ENCODE measurements at regions not wholly inside any gene's neighbourhood (a gene's known extent, or its start where the extent isn't known, plus 50 kb on each side); places are given as distances from the start of the nearest gene placed in this dataset.

GRCh38 chr5:68441309-68442073, 225.9 kb downstream of the PIK3R1 start:
- DNase-seq: no peak
- POLR2A ChIA-PET: interaction anchor here (0.5 to 0.6 kb wide), 2 partner anchors 10 to 243 kb away, joined by 3 to 5 read pairs; no protein-coding TSS in a partner anchor
- Mint-ChIP-seq H3K9me3 (ENCODE audit: insufficient read depth) (no peaks in the 10 kb centered on the region), H3K27ac (no peak overlapping the region), H3K27me3 (no peaks in the 10 kb centered on the region), H3K4me1 (no peaks in the 10 kb centered on the region), H3K4me3 (no peak overlapping the region)
- Histone ChIP-seq H3K9me3 (ENCODE audit: control extremely low read depth in 1 of 3, control insufficient read depth in 2 of 3, insufficient read depth in 1 of 3, low read length in 2 of 3) (no peaks in the 10 kb centered on the region), H3K4me2 (replicated peaks; ENCODE audit: low read depth, low read length, poor library complexity, severe bottlenecking) (no peak overlapping the region), H3K36me3 (replicated peaks in 1 of 2; ENCODE audit: control extremely low read depth in 1 of 2, control insufficient read depth in 1 of 2, extremely low read depth in 1 of 2, insufficient read depth in 2 of 2, low read length in 1 of 2) (no peaks in the 10 kb centered on the region), H4K20me1 (ENCODE audit: control insufficient read depth, insufficient read depth, low read length, poor library complexity, severe bottlenecking) (no peaks in the 10 kb centered on the region), H3K27ac (ENCODE audit: low read length in 2 of 2) (no peak overlapping the region), H3K4me1 (ENCODE audit: control insufficient read depth in 2 of 2, insufficient read depth in 2 of 2, low read length in 2 of 2) (no peaks in the 10 kb centered on the region), H3K27me3 (replicated peaks in 1 of 4; ENCODE audit: control extremely low read depth in 1 of 4, control insufficient read depth in 3 of 4, insufficient read depth in 4 of 4, low read length in 3 of 4) (no peaks in the 10 kb centered on the region), H3K9ac (ENCODE audit: low read length) (no peak overlapping the region), H3K79me2 (ENCODE audit: control insufficient read depth, insufficient read depth, low read length) (no peaks in the 10 kb centered on the region), H2AFZ (ENCODE audit: insufficient read depth, low read depth, low read length, poor library complexity, severe bottlenecking) (no peak overlapping the region), H3K4me3 (ENCODE audit: control extremely low read depth in 1 of 5, extremely low read depth in 1 of 5, insufficient read depth in 1 of 5, low read depth in 2 of 5, low read length in 4 of 5) (no peak overlapping the region)
- CTCF ChIA-PET: interaction anchor here (0.6 to 1.5 kb wide), 3 partner anchors 16 to 1195 kb away, joined by 3 read pairs; no protein-coding TSS in a partner anchor
- TF ChIP-seq CTCF (IDR thresholded peaks at IDR 0.05) (no peak), EZH2 (IDR thresholded peaks at IDR 0.05; ENCODE audit: borderline replicate concordance, insufficient read depth, low read depth, low read length, poor library complexity, severe bottlenecking) (no peak)
- no peak for ATAC-seq (ENCODE audit: low read depth)
- intact Hi-C loops (cut with micrococcal nuclease): no loop called here
- 84% methylated on average over 5 of the region's 5 CpGs for WGBS (ENCODE audit: insufficient coverage)

DNA sequence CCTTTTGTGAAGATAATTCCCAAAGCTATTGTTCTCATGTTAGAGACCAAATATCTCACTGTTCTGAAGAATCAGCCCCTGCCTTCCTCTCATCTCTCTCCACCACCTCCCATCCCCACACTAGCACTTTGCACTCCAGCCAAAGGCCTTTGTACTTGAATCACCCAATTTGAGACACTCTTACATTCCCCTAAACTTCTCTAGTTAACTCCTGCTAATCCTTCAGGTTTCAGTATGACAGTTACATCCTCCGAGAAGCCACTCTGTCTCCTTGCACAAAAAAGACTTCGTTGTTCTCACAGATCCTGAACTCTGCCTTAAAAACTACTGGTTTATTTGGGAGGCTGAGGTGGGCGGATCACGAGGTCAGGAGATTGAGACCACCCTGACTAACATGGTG, 227.5 kb downstream of the PIK3R1 start:
- no peaks in the 10 kb centered on the region for H3K4me1 ChIP-seq (ENCODE audit: control insufficient read depth in 2 of 2, insufficient read depth in 2 of 2, low read length in 2 of 2)
- ChIA-PET POLR2A (no interaction called here), CTCF (no interaction called here)
- H3K79me2 ChIP-seq (ENCODE audit: control insufficient read depth, insufficient read depth, low read length): no peaks in the 10 kb centered on the region
- ATAC-seq (ENCODE audit: low read depth) (no peak), DNase-seq (no peak)
- TF ChIP-seq EZH2 (IDR thresholded peaks at IDR 0.05; ENCODE audit: borderline replicate concordance, insufficient read depth, low read depth, low read length, poor library complexity, severe bottlenecking) (no peak), CTCF (IDR thresholded peaks at IDR 0.05) (no peak)
- Mint-ChIP-seq H3K27me3 (peaks cover 4% of the 10 kb centered on the region), H3K4me3 (no peak overlapping the region), H3K27ac (no peak overlapping the region), H3K9me3 (ENCODE audit: insufficient read depth) (no peaks in the 10 kb centered on the region), H3K4me1 (no peaks in the 10 kb centered on the region)
- H3K9me3 ChIP-seq (ENCODE audit: control extremely low read depth in 1 of 3, control insufficient read depth in 2 of 3, insufficient read depth in 1 of 3, low read length in 2 of 3): no peaks in the 10 kb centered on the region
- WGBS (ENCODE audit: insufficient coverage): no CpG with 5 or more reads among the region's 4 CpGs
- H3K27me3 ChIP-seq (replicated peaks in 1 of 4; ENCODE audit: control extremely low read depth in 1 of 4, control insufficient read depth in 3 of 4, insufficient read depth in 4 of 4, low read length in 3 of 4): no peaks in the 10 kb centered on the region
- no peak overlapping the region for H3K9ac ChIP-seq (ENCODE audit: low read length)
- H3K4me3 ChIP-seq (ENCODE audit: control extremely low read depth in 1 of 5, extremely low read depth in 1 of 5, insufficient read depth in 1 of 5, low read depth in 2 of 5, low read length in 4 of 5): no peak overlapping the region
- H4K20me1 ChIP-seq (ENCODE audit: control insufficient read depth, insufficient read depth, low read length, poor library complexity, severe bottlenecking): no peaks in the 10 kb centered on the region
- no peaks in the 10 kb centered on the region for H3K36me3 ChIP-seq (replicated peaks in 1 of 2; ENCODE audit: control extremely low read depth in 1 of 2, control insufficient read depth in 1 of 2, extremely low read depth in 1 of 2, insufficient read depth in 2 of 2, low read length in 1 of 2)
- H2AFZ ChIP-seq (ENCODE audit: insufficient read depth, low read depth, low read length, poor library complexity, severe bottlenecking): no peak overlapping the region
- H3K27ac ChIP-seq (ENCODE audit: low read length in 2 of 2): no peak overlapping the region
- intact Hi-C loops (cut with micrococcal nuclease): no loop called here
- no peak overlapping the region for H3K4me2 ChIP-seq (replicated peaks; ENCODE audit: low read depth, low read length, poor library complexity, severe bottlenecking)
